ENCODE measurements at regions not wholly inside any gene's neighbourhood (a gene's known extent, or its start where the extent isn't known, plus 50 kb on each side); places are given as distances from the start of the nearest gene placed in this dataset.
"Not testable (repeated sequence)": the region's sequence is repeated elsewhere in the genome, so short reads cannot be mapped to it uniquely, and the experiment has no call there.

GRCh38 chr17:16864462-16865076, 107.3 kb downstream of the TNFRSF13B start:
- TF ChIP-seq, protein P1, sequence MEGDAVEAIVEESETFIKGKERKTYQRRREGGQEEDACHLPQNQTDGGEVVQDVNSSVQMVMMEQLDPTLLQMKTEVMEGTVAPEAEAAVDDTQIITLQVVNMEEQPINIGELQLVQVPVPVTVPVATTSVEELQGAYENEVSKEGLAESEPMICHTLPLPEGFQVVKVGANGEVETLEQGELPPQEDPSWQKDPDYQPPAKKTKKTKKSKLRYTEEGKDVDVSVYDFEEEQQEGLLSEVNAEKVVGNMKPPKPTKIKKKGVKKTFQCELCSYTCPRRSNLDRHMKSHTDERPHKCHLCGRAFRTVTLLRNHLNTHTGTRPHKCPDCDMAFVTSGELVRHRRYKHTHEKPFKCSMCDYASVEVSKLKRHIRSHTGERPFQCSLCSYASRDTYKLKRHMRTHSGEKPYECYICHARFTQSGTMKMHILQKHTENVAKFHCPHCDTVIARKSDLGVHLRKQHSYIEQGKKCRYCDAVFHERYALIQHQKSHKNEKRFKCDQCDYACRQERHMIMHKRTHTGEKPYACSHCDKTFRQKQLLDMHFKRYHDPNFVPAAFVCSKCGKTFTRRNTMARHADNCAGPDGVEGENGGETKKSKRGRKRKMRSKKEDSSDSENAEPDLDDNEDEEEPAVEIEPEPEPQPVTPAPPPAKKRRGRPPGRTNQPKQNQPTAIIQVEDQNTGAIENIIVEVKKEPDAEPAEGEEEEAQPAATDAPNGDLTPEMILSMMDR (IDR thresholded peaks at IDR 0.05): not testable (repeated sequence)
- not testable (repeated sequence) for TF ChIP-seq POLR2A (IDR thresholded peaks at IDR 0.05)
